Right lobe of liver (tissue), 6 donors: ENCODE measurements at regions not wholly inside any gene's neighbourhood (a gene's known extent, or its start where the extent isn't known, plus 50 kb on each side); places are given as distances from the start of the nearest gene placed in this dataset.

Experiments used
- ATAC-seq, 4 donors: fragments of 200-7000 bp; cut with Tn5 transposase; one replicate each; pipeline ENCODE4 v1.9.1; 2020; ENCODE audit warnings: mild to moderate bottlenecking in 4 of 4, moderate library complexity in 4 of 4
- DNase-seq, 3 donors: peaks; one replicate each; pipeline ENCODE4 v3.0.0-alpha.2; 2020
- H3K27ac ChIP-seq, 3 donors: fragments of 200-600 bp; one replicate each; pipeline ENCODE4 v1.8.0; 2022
- H3K27me3 ChIP-seq, 2 donors: fragments of 200-600 bp; one replicate each; pipeline ENCODE4 v1.8.0; 2022
- H3K36me3 ChIP-seq, 4 donors: fragments of 200-600 bp; sonication (generic) in 1 of 4; one replicate each; pipeline versions ENCODE4 v1.5.1 to v1.8.0; 2017 to 2022; ENCODE audit warnings: control low read depth in 1 of 4
- H3K4me1 ChIP-seq, 4 donors: fragments of 200-600 bp; sonication (generic) in 1 of 4; one replicate each; pipeline versions ENCODE4 v1.5.1 to v1.8.0; 2017 to 2022; ENCODE audit warnings: control low read depth in 1 of 4
- H3K4me3 ChIP-seq, 3 donors: fragments of 200-600 bp; one replicate each; pipeline ENCODE4 v1.8.0; 2022
- H3K9me3 ChIP-seq, 4 donors: fragments of 200-600 bp; sonication (generic) in 1 of 4; one replicate each; pipeline versions ENCODE4 v1.5.1 to v1.8.0; 2017 to 2022; ENCODE audit warnings: control low read depth in 1 of 4
- CTCF ChIP-seq, 4 donors: fragments of 200-600 bp in 3 of 4; fragments of 450-650 bp in 1 of 4; IDR thresholded peaks; one replicate each; pipeline versions ENCODE4 v1.5.1 to v1.8.0; 2016 to 2022; ENCODE audit warnings: antibody characterized with exemption in 4 of 4, mild to moderate bottlenecking in 2 of 4
- POLR2A ChIP-seq: fragments of 450-650 bp; IDR thresholded peaks from one replicate; pipeline ENCODE4 v1.6.1; 2017; ENCODE audit warnings: antibody characterized with exemption, mild to moderate bottlenecking
- WGBS: methylation state at CpG from one replicate; pipeline ENCODE4 v1.1.6; 2018; ENCODE audit warnings: low coverage, low lambda C conversion rate; ENCODE audit not compliant: insufficient coverage; ENCODE audit errors: missing lambda C conversion rate; 5-methylcytosine and 5-hydroxymethylcytosine counted together
- intact Hi-C, 2 donors: fragments of 100-400 bp; cut with DNase I; formaldehyde crosslinking; loops; one replicate each; pipeline versions ENCODE4 v1.11.2 to v1.14.1; 2022
- donor health status: DM: no; HTN: yes; CAD: no.
- donor health status: DM: no; HTN: no; CAD: no.
- donor health status: DM: no; HTN: no; CAD: no.
- donor health status: DM: no; HTN: yes; CAD: no.
- donor health status: DM: no; HTN: yes; CAD: no.

GRCh38 chr12:23423097-23423687, 526.3 kb downstream of the SOX5 start:
- DNase-seq (no peak), ATAC-seq (no peak)
- H3K4me3 ChIP-seq = no peak overlapping the region
- no peaks in the 10 kb centered on the region for H3K4me1 ChIP-seq
- 62% methylated on average over 5 of the region's 5 CpGs for WGBS
- no peak overlapping the region for H3K27ac ChIP-seq
- TF ChIP-seq POLR2A (no peak), CTCF (IDR thresholded peaks at IDR 0.05) (no peak)
- H3K27me3 ChIP-seq = no peaks in the 10 kb centered on the region
- no peaks in the 10 kb centered on the region for H3K36me3 ChIP-seq
- H3K9me3 ChIP-seq = no peaks in the 10 kb centered on the region
- intact Hi-C loops = no loop called here

DNA sequence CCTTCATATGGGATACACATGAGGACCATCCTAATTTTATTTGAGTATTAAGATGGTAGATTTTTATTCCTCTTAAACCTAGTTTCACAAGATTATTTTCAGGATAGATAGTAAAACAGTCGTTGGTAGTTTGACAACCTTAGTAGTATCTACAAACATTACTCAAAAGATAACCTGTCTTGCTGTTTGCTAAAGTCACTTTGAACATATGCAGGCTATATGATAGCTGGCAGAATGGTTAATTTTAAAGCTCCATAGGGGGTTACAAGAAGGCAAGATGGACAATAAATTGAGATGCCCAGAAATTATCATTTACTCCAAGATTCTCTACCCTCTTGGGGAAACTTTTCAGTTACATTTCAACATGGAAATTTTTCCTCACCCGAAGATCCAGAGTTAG, 525.7 kb downstream of the SOX5 start:
- H3K36me3 ChIP-seq = no peaks in the 10 kb centered on the region
- WGBS = 27% methylated on average over 2 of the region's 2 CpGs
- no peaks in the 10 kb centered on the region for H3K27me3 ChIP-seq
- H3K4me3 ChIP-seq = no peak overlapping the region
- DNase-seq (no peak), ATAC-seq (no peak)
- intact Hi-C loops = no loop called here
- no peaks in the 10 kb centered on the region for H3K9me3 ChIP-seq
- TF ChIP-seq CTCF (IDR thresholded peaks at IDR 0.05) = no peak
- no peak overlapping the region for H3K27ac ChIP-seq
- no peaks in the 10 kb centered on the region for H3K4me1 ChIP-seq

- TF ChIP-seq CTCF (IDR thresholded peaks at IDR 0.05) (no peak), POLR2A (no peak)
- ATAC-seq = no peak
- WGBS = 89% methylated on average over 9 of the region's 9 CpGs
Observed at GRCh38 chr12:23424685-23425084, 524.8 kb downstream of the SOX5 start.

GRCh38 chr12:23426328-23426727, 523.1 kb downstream of the SOX5 start:
- WGBS = 43% methylated on average over 5 of the region's 6 CpGs
- ATAC-seq = no peak
- intact Hi-C loops = no loop called here

More at GRCh38 chr12:23424685-23425084, 524.8 kb downstream of the SOX5 start:
- no peak overlapping the region for H3K4me3 ChIP-seq
- intact Hi-C loops = no loop called here
- H3K9me3 ChIP-seq = no peaks in the 10 kb centered on the region
- no peak for DNase-seq
- no peaks in the 10 kb centered on the region for H3K4me1 ChIP-seq
- no peaks in the 10 kb centered on the region for H3K27me3 ChIP-seq
- H3K27ac ChIP-seq = no peak overlapping the region
- H3K36me3 ChIP-seq = no peaks in the 10 kb centered on the region

More at GRCh38 chr12:23426328-23426727, 523.1 kb downstream of the SOX5 start:
- no peak overlapping the region for H3K27ac ChIP-seq
- no peaks in the 10 kb centered on the region for H3K36me3 ChIP-seq
- no peaks in the 10 kb centered on the region for H3K4me1 ChIP-seq
- no peak overlapping the region for H3K4me3 ChIP-seq
- H3K9me3 ChIP-seq = no peaks in the 10 kb centered on the region
- no peaks in the 10 kb centered on the region for H3K27me3 ChIP-seq
- TF ChIP-seq CTCF (IDR thresholded peaks at IDR 0.05) = no peak
- no peak for TF ChIP-seq POLR2A
- DNase-seq = no peak
